ENCODE measurements at regions not wholly inside any gene's neighbourhood (a gene's known extent, or its start where the extent isn't known, plus 50 kb on each side); places are given as distances from the start of the nearest gene placed in this dataset.
A peak's percentile ranks its signal among the peaks of the same experiment; 100 is the strongest.
"Not testable (repeated sequence)": the region's sequence is repeated elsewhere in the genome, so short reads cannot be mapped to it uniquely, and the experiment has no call there.

DNA sequence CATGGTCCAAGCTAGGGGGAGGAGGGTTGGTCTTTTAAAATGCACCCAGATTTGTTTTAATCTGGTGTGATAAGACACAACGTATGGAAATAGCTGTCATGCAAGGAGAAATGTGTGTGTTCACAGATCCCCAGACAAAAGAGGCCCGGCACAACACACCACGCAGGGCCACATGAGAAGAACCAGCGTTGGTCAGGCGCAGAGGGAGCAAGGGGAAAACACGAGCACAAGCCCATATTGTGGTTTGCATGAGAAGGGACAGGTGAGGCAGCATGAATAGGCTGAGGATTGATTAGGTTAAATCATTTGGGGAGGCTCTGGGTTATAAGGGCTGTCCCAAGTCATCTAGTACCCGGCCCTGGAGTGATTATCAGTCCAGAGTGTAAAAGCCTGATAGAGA, 272.5 kb upstream of the NCKAP5 start:
- no peak for DNase-seq (ENCODE audit: low spot score)

DNA sequence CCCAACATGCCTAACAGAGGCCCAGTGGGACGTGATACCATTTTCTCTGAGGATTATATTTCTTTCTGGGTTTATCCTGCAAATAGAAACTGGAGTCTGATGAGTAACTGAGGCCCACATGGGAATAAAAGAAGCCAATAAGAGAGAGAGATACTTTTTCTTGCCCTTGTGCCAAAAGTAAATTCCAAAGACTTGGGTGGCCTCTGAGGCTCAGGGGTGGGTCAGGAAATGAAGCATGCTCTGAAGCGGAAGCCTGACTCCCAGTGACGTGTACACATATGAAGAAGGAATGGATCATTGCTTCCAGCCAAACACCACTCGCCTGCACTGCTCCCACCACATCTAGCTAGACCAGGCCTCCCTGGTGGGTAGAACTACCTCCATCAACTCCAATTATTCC, 273.6 kb upstream of the NCKAP5 start:
- no peak for DNase-seq (ENCODE audit: low spot score)

DNA sequence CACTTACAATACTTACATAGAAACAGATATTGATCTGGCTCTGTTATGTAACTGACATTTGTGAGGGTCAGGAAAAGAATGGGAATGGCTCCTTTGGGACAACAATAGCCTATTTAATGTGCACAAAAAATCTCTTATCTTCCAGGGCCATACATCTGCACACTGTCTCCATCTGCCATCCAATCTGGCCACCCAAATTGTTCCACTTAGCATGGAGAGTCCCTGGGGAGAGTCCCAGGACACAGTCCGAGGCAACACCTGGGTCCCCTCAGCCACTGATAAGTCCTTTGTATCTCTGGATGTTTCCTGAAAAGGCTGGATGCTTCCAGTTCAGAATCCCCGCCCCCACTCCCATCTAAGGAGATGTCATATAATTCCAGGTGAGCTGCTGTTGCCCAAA, 274.2 kb upstream of the NCKAP5 start:
- DNase-seq (ENCODE audit: low spot score), result no peak

- DNase-seq (ENCODE audit: low spot score), result no peak
These were observed 274.8 kb upstream of the NCKAP5 start for GRCh38 chr2:133843091-133843490.

- DNase-seq (ENCODE audit: low spot score), result no peak
These were observed 275.3 kb upstream of the NCKAP5 start for GRCh38 chr2:133843551-133843950.

DNA sequence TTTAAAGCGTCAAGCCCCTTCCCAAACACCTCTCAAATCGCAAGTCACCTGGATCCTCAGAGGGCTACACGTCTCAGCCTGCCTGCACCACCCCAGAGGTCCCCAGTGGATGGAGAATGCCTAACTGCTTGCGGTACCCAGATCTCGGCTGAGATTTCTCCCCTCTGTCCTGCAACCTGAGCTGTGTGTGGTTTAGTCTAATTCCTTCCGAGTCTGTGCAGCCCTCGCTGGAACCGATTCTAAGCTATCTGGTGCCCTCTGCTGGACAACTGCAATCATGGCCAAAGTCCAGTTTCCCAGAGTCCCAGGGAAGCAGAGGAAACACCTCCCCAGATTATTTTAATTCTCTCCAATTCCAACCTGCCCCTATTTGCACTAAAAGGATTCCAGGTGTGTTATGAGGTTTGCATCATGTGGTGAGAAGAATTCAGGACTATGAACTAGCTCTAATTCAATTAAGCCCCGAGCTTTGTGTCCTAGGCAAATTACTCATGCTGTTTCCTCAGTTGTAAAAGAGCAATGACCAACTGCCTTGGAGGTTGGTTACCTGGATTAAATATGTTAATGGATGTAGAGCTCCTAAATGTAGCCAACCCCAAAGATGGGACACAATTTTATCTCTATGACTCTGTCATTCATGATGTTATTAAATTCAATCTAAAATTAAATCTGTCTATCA, 276.1 kb upstream of the NCKAP5 start:
- DNase-seq (ENCODE audit: low spot score), result peak; percentile 72

DNA sequence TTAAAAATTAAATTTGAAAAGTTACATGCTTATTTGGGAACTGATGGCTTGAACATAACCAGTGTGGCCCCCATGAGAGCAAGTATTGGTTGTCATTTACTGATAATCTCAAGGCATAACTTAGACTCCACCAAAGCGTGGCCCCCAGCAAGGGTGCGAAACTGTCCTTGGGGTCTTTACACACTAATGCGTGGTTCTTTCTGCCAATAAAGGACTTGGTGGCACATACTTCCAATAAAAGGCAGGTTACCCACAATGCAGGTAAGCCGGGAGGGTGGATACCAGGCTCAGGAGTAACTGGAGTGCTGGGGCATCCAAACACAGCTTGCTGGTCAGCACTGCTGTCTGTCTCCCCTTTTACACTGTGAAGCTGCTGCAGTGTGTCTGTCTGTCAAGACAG, 278.2 kb upstream of the NCKAP5 start:
- no peak for DNase-seq (ENCODE audit: low spot score)

- DNase-seq (ENCODE audit: low spot score), result no peak
These were observed 279.3 kb upstream of the NCKAP5 start for GRCh38 chr2:133847591-133847990.

GRCh38 chr2:133848111-133848649, 279.9 kb upstream of the NCKAP5 start:
- no peak for DNase-seq (ENCODE audit: low spot score)

DNA sequence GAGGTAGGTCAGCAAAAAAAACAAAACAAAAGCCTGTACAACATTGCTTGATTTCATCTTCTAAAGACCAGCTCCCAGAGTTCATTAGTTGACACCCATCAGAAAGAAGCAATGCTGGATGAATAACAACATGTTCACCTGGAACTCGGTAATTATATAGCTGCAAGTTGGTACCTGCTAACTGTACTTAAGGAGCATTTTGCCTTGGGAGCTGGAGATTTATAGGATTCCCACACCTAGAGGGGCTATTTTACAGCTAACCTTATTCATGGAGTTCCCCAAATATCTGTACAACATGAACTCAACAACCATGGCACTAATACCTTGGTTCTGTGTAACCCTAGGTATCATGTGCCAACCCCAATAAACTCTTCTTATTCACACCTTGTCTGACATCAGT, 281.1 kb upstream of the NCKAP5 start:
- no peak for DNase-seq (ENCODE audit: low spot score)

GRCh38 chr2:133854603-133855200, 286.4 kb upstream of the NCKAP5 start:
- DNase-seq (ENCODE audit: low spot score), result no peak

GRCh38 chr2:133855526-133855925, 287.3 kb upstream of the NCKAP5 start:
- DNase-seq (ENCODE audit: low spot score), result no peak

DNA sequence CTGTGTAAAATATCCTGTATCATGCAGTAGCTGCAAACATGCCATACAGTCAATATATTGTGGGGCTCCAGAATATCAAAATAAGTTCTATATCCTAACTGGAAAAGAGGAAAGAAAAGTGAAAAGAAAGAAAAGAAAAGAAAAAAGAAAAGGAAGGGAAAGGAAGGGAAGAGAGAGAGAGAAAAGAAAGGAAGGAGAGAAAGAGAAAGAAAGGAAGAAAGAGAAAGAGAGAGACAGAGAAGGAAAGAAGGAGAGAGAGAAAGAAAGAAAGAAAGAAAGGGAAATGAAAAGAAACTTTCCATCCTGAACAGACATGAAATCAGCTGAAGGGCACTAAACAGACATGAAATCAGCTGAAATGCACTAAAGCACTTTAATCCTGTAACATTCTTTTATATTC, 288.4 kb upstream of the NCKAP5 start:
- no peak for DNase-seq (ENCODE audit: low spot score)

DNA sequence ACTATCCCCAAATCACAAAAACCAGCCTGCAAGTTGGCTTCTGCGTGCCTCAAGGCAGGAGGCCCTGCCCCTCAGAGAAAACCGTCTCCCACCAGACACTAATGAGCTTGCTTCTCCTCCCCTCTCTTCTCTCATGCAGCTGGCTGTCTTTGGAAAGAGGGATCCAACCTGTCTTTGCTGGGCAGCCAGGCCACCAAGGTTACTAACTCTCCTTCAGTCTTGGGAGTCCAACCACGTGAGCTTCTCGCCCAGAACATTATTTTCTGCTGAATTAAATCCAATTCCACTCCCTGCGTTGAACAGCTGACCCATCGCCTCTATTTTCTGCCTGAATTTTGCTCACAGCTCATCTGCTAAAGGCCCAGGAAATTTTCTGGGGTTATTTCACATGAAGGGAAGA, 291.3 kb upstream of the NCKAP5 start:
- no peak for DNase-seq (ENCODE audit: low spot score)

GRCh38 chr2:133862400-133862977, 294.2 kb upstream of the NCKAP5 start:
- no peak for DNase-seq (ENCODE audit: low spot score)

GRCh38 chr2:133863106-133863800, 295.0 kb upstream of the NCKAP5 start:
- DNase-seq (ENCODE audit: low spot score), result no peak

DNA sequence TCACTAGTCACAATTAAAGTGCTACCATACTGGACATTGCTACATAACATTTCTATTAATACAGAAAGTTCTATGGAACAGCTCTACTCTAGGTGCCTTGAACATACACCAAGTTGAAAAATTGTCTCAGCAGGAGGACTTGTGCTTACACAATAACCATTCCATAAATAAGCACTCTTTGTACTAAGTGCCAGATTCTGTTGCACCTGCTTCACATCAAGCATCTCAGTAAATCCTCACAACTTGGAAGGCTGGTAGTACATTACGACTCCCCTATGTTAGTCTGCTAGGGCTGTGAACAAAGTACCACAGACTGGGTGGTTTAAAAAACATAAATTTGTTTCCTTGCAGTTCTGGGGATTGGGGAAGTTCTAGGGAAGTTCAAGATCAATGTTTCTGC, 296.9 kb upstream of the NCKAP5 start:
- DNase-seq (ENCODE audit: low spot score), result no peak

DNA sequence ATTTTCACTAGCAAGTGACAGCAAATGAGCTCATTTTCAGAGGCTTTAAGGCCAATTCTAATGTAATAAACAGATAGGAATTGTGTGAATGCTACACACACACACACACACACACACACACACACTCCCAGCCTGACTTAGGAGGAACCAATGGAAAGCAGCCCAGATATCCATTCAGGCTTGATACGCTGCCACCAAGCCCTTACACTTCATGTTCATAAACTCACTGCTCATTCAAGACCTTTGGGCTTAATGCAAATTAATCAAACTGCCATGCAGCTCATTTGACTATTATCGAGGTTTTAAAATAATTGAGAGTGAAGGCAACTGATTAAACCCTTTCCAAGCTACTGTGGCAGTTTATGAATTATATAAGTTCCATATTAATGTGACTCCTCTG, 298.9 kb upstream of the NCKAP5 start:
- DNase-seq (ENCODE audit: low spot score), result no peak

DNA sequence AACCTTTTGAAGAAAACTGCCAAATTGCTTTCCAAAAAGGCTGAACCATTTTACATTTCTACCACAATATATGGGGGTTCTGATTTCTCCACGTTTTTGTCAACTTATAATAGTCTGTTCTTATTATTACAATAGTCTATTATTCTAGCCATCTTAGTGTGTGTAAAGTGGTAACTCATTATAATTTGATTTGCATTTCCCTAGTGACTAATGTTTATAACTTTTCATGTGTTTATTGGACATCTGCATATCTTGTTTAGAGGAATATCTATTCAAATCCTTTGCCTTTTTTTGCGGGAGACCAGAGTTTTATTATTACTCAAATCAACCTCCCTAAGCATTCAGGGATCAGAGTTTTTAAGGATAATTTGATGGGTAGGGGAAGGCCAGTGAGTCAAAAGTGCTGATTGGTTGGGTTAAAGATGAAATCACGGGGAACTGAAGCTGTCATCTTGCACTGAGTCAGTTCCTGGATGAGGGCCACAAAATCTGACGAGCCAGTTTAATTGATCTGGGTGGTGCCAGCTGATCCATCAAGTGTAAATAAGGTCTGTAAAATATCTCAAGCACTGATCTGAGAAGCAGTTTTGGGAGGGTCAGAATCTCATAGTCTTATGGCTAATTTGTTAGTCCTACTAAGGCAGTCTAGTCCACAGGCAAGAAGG, 303.4 kb upstream of the NCKAP5 start:
- DNase-seq (ENCODE audit: low spot score), result no peak

DNA sequence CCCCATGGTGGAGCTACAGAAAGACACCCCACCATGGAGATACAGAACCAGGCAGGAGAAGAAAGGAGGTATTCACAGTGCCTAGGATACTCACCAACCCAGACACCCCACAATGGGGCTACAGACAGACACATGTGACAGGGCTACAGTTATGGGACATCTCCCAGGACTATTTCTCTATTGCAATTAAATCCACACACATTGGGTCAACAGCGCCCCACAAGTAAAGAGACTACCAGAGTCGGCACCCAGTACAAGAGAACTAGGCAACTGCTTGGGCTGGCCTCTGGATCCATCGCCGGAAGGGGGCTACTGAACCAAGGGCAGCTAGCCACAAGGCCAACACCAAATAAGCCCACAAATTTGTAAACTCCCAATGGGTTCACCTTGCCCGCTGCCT, 310.1 kb upstream of the NCKAP5 start:
- DNase-seq (ENCODE audit: low spot score), result no peak

DNA sequence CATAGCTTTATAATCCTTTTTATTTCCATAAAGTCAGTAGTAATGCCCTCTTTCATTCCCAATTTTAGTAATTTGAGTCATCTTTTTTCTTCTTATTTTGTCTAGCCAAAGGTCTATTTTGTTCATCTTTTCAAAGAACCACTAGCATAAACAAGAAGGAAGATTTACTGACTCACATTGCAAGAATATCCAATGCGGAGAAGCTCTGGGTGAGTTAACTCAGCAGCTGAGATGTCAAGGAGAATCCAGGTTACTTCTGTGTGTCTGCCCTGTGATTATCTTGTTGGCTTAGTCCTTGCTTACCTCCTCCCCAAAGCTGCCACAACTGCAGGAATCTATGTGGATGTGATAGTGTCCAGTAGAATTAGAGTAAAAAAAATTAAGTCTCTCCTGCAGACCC, 311.4 kb upstream of the NCKAP5 start:
- DNase-seq (ENCODE audit: low spot score), result no peak

DNA sequence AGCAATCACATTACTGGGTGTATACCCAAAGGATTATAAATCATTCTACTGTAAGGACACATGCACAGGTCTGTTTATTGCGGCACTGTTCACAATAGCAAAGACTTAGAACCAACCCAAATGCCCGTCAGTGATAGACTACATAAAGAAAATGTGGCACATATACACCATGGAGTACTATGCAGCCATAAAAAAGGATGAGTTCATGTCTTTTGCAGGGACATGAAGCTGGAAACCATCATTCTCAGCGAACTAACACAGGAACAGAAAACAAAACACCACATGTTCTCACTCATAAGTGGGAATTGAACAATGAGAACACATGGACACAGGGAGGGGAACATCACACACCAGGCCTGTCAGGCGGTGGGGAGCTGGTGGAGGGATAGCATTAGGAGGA, 313.9 kb upstream of the NCKAP5 start:
- not testable (repeated sequence) for DNase-seq (ENCODE audit: low spot score)

All from germinal center (tissue), 1 donor.